ENCODE measurements at regions not wholly inside any gene's neighbourhood (a gene's known extent, or its start where the extent isn't known, plus 50 kb on each side); places are given as distances from the start of the nearest gene placed in this dataset.

DNA sequence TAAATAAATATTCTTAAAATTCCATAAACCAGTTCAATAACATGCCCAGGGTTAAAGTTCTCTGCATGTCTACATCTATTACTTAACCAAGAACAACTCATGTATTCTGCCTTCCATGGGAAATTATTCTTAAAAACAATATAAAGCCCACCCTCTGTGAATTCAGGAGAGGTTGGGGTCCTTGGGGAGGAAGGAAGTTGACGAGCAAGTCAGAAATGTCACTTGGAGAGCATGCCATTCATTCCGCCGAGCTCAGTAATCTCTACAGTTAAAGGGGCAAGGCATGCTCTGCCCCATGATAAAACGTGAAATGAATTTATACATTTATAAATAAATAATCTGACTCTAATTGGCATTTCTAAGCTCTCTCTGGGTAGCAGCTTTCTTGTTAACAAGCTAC, 405.1 kb downstream of the TOX3 start:
- no peak for TF ChIP-seq POLR2A (IDR thresholded peaks at IDR 0.05)
- TF ChIP-seq, protein P1, sequence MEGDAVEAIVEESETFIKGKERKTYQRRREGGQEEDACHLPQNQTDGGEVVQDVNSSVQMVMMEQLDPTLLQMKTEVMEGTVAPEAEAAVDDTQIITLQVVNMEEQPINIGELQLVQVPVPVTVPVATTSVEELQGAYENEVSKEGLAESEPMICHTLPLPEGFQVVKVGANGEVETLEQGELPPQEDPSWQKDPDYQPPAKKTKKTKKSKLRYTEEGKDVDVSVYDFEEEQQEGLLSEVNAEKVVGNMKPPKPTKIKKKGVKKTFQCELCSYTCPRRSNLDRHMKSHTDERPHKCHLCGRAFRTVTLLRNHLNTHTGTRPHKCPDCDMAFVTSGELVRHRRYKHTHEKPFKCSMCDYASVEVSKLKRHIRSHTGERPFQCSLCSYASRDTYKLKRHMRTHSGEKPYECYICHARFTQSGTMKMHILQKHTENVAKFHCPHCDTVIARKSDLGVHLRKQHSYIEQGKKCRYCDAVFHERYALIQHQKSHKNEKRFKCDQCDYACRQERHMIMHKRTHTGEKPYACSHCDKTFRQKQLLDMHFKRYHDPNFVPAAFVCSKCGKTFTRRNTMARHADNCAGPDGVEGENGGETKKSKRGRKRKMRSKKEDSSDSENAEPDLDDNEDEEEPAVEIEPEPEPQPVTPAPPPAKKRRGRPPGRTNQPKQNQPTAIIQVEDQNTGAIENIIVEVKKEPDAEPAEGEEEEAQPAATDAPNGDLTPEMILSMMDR (IDR thresholded peaks at IDR 0.05) = no peak
- no peak for TF ChIP-seq POLR2AphosphoS5 (IDR thresholded peaks at IDR 0.05; ENCODE audit: insufficient read depth in 1 of 2, low read depth in 1 of 2)

Data from vagina (tissue), 2 donors.